Putamen (tissue), 1 donor: ENCODE measurements at regions not wholly inside any gene's neighbourhood (a gene's known extent, or its start where the extent isn't known, plus 50 kb on each side); places are given as distances from the start of the nearest gene placed in this dataset.
A peak's percentile ranks its signal among the peaks of the same experiment; 100 is the strongest.
"Not testable (repeated sequence)": the region's sequence is repeated elsewhere in the genome, so short reads cannot be mapped to it uniquely, and the experiment has no call there.

Experiments used
- DNase-seq: peaks from one replicate; pipeline ENCODE4 v3.0.0-alpha.2; 2016; ENCODE audit warnings: low spot score

GRCh38 chr21:18104802-18105201 is 139.8 kb upstream of the CHODL start:
- DNase-seq: no peak

DNA sequence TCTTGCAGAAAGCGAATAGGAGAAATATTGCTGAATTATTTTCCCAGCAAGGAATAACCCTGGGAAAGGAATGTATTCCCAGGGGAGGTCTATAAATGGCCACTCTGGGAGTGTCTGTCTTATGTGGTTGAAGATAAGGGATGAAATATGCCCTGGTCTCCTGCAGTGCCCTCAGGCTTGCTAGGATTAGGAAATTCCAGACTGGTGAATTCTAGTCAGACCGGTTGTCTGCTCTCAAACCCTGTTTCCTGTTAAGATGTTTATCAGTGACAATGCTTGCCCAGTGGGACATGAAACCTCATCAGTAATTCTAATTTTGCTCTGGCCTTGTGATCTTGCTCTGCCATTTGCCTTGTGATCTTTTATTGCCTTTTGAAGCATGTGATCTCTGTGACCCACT is 148.2 kb upstream of the CHODL start:
- not testable (repeated sequence) for DNase-seq

GRCh38 chr21:18089786-18090185 is 154.8 kb upstream of the CHODL start:
- no peak for DNase-seq

- DNase-seq: no peak
Observed at GRCh38 chr21:18070392-18070791, 174.2 kb upstream of the CHODL start.

- DNase-seq: no peak
Observed at GRCh38 chr21:18069875-18070274, 174.8 kb upstream of the CHODL start.

- no peak for DNase-seq
Observed at GRCh38 chr21:18060402-18060801, 184.2 kb upstream of the CHODL start.

DNA sequence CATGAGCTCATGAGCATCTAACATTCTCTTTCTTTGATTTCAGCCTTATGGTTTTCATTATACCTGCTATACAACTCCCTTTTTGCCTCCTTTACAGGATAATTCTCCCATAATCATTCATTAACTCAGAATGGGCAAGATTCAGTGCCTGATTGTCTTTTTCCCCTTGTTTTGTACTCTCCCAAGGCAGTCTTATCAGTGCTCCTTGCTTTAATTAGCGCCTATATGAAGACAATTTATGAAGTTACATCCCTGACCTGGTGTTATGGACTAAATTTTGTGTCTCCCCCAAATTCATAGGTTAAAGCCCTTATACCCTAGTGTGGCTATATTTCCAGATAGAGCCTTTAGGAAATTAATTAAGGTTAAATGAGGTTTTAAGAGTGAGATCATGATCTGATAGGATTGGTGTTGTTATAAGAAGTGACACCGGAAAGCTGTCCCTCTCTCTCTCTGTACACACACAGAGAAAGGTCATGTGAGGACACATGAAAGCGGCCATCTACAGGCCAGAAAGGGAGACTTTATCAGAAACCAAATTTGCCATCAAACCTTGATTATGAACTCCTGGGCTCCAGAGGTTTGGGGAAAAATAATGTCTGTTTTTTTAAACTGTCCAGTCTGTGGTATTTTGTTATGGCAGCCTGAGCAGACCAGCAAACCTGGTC is 185.8 kb upstream of the CHODL start:
- no peak for DNase-seq

DNA sequence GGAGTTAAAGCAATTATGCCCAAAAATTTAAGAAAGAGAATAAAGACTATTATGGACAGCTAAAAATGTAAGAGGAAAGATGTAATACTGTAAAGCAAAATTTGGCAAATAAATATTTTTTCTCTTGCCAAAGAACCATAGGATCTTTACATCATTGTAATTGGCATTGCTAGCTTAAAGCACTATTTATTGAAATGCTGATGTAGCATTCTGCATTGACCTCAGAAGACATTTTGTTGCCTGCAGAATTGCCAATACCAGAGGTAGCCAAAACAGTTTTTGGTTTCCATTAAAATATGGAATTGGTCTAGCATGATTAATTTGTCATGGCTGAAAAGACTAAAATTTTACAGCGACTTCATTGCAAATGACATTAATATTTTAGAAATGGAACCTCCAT is 191.5 kb upstream of the CHODL start:
- DNase-seq: no peak

GRCh38 chr21:18049461-18049860 is 195.2 kb upstream of the CHODL start:
- DNase-seq: no peak

DNA sequence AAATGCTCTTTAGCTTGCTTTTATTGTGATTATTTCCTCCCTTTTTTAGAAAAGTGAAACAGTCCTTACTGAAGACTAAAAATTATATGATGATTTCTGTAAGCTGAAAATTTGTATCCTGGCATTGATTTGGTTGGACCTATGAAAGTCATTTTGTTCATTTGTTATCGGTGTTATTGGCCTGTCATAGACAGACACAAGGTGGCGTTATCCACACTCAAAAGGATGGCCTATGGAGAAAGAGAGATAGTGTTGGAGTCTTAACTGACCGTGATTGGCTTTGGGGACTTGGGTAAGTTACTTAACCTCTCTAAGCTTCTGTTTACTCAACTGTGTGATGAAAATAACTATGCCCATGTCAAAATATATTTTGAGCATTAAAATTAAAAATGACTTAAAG is 203.6 kb upstream of the CHODL start:
- DNase-seq: peak; percentile 3

GRCh38 chr21:18030248-18030647 is 211.1 kb upstream of the C21orf91 start:
- no peak for DNase-seq

DNA sequence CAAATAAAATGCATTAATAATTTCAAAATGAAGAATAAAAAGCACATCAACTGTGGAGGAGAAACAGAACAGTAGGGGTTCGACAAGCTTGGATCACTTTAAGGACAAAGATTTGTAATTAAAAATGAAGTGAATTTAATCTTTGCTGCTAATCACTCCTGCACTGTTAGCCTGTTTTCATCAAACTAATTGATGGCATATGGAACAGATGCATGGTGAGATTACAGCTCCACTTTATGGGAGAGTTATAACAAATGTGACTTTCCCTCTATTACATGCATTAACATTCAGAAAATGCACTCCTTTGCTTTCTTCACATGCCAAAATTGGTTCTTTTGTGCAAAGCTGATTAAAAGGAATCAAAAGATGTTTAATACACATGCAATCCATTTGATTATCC is 207.2 kb upstream of the C21orf91 start:
- no peak for DNase-seq

GRCh38 chr21:18023711-18024110 is 204.6 kb upstream of the C21orf91 start:
- DNase-seq: no peak

GRCh38 chr21:18023157-18023556 is 204.0 kb upstream of the C21orf91 start:
- no peak for DNase-seq

GRCh38 chr21:18007121-18007520 is 188.0 kb upstream of the C21orf91 start:
- DNase-seq: no peak

DNA sequence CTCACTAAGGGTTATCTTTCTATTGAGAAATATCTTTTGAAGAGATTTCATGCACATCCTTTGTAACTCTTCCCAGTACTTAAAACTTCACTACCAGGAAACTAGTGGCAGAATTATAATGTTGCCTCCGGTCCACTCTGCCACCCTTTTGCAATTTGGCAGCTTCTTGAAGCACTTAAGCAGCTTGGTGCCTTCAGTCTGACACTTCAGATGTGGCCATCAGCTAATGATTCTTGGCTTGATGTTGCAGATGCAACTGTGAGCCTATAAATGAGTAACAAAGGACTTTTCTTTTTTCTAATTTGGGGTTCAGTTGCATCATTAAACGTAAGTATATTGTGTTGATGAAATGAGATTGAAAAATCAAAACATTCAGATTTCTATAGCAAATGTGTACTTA is 187.5 kb upstream of the C21orf91 start:
- DNase-seq: no peak

- no peak for DNase-seq
Observed at GRCh38 chr21:18002393-18002792, 183.2 kb upstream of the C21orf91 start.

DNA sequence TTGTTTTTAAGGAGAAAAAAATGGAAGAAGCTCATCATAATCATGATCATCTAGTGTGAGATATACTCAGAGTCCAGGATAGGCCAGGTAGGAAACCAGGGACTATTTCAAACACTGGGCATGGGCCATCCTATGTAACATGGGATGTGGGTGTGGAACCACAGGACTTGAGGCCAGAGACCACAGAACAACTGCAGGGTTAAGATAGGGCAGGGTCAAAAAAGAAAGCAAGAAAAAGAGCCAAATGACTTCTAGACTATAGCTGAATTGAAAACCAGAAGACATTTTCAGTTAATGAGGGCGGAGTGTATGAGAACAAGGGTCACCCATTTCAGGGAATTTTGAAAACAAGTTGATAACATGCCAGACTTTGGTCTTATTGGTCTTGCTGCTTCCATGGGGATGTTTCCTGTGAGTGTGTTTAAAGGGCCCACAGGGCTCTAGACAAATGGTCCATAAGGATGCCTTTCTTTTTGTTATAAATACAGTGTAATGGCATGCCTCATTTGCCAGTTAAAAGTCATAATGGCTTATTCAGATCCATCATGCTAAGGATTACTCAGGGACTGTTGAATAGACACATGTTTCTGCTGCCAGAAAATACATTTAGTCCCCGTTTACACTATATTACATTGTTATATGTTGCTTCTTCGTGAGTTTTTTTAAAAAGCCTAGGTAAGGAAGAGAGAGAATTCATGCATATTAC is 182.0 kb upstream of the C21orf91 start:
- no peak for DNase-seq

DNA sequence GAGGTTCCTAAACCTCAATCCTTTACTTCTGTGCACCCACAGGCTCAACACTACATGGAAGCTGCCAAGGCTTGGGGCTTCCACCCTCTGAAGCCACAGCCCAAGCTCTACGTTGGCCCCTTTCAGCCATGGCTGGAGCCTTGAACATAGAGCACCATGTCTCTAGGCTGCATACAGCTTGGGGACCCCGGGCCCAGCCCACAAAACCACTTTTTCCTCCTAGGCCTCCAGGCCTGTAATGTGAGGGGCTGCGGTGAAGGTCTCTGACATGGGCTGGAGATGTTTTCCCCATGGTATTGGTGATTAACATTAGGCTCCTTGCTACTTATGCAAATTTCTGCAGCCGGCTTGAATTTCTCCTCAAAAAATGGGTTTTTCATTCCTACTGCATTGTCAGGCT is 179.4 kb upstream of the C21orf91 start:
- not testable (repeated sequence) for DNase-seq

- no peak for DNase-seq
Observed at GRCh38 chr21:17989780-17990179, 170.6 kb upstream of the C21orf91 start.

- no peak for DNase-seq
Observed at GRCh38 chr21:17988102-17988437, 168.9 kb upstream of the C21orf91 start.

- no peak for DNase-seq
Observed at GRCh38 chr21:17987382-17988101, 168.4 kb upstream of the C21orf91 start.

- no peak for DNase-seq
Observed at GRCh38 chr21:17981060-17981740, 162.0 kb upstream of the C21orf91 start.
